Bone marrow (tissue), 2 donors: ENCODE measurements at regions not wholly inside any gene's neighbourhood (a gene's known extent, or its start where the extent isn't known, plus 50 kb on each side); places are given as distances from the start of the nearest gene placed in this dataset.
"Not testable (repeated sequence)": the region's sequence is repeated elsewhere in the genome, so short reads cannot be mapped to it uniquely, and the experiment has no call there.

Experiments
- DNase-seq, 2 donors: peaks; one replicate each; lab custom pipeline; 2025; lab: John Stamatoyannopoulos, UW

GRCh38 chr5:134471858-134472449 lies 53.5 kb upstream of the JADE2 start:
- not testable (repeated sequence) for DNase-seq

- DNase-seq: no peak
Measured at GRCh38 chr5:134468921-134469400, 56.5 kb upstream of the JADE2 start.

- DNase-seq: no peak
Measured at GRCh38 chr5:134467231-134467630, 55.5 kb upstream of the CDKN2AIPNL start.

GRCh38 chr5:134466241-134467069 lies 54.8 kb upstream of the CDKN2AIPNL start:
- DNase-seq: peak; percentile 50 to 72

GRCh38 chr5:134465816-134466240 lies 54.1 kb upstream of the CDKN2AIPNL start:
- DNase-seq: peak; percentile 50 to 67

GRCh38 chr5:134464988-134465815 lies 53.5 kb upstream of the CDKN2AIPNL start:
- DNase-seq: no peak

GRCh38 chr5:134463991-134464760 lies 52.5 kb upstream of the CDKN2AIPNL start:
- DNase-seq: no peak

GRCh38 chr5:134463176-134463720 lies 51.6 kb upstream of the CDKN2AIPNL start:
- DNase-seq: no peak

GRCh38 chr5:134462761-134463160 lies 51.1 kb upstream of the CDKN2AIPNL start:
- DNase-seq: no peak

- DNase-seq: no peak
Measured at GRCh38 chr5:134462047-134462575, 50.4 kb upstream of the CDKN2AIPNL start.
